Heart left ventricle (tissue), 13 donors: ENCODE measurements at regions not wholly inside any gene's neighbourhood (a gene's known extent, or its start where the extent isn't known, plus 50 kb on each side); places are given as distances from the start of the nearest gene placed in this dataset.

Source experiments
- POLR2A ChIP-seq, 2 donors: fragments of 450-650 bp; IDR thresholded peaks; one replicate each; pipeline ENCODE4 v1.6.1; 2017; ENCODE audit warnings: antibody characterized with exemption in 2 of 2, mild to moderate bottlenecking in 2 of 2, moderate library complexity in 2 of 2
- TF ChIP-seq, protein P1 (sequence below), 12 donors: fragments of 200-600 bp; sonication (generic) in 4 of 12; IDR thresholded peaks; one replicate each; pipeline versions ENCODE4 v1.5.0 to v1.8.0; 2018 to 2022; ENCODE audit warnings: antibody characterized with exemption in 12 of 12, mild to moderate bottlenecking in 5 of 12
- donor health status: ischemic (EF 13 %, LVEDD 7.1; RV severe dilation, severe dysfunction).
- donor health status: DM: no; HTN: yes; CAD: no.
- donor health status: DM: no; HTN: no; CAD: no.
- donor health status: ischemic (EF 25% LVEDD 6.9; RV normal size, moderate dysfunction).
- donor health status: ischemic (EF 25% LVEDD 5.7; RV mildly dilated, moderate dysfunction).
- donor health status: ischemic (EF 35%, LVEDD 5.7; RV mildly dilated, moderate dysfunction).
- donor health status: nonischemic (EF 11% LVEDD 7.7; RV severe dilation, severe dysfunction).
- donor health status: DM: yes; HTN: yes; CAD: no.
- donor health status: PGD.
- donor health status: ischemic (EF 29% LVEDD 5.4; RV normal size, mild dysfunction).
- donor health status: nonischemic (EF 23%, LVEDD 6.1; RV moderate dilation, normal function).

DNA sequence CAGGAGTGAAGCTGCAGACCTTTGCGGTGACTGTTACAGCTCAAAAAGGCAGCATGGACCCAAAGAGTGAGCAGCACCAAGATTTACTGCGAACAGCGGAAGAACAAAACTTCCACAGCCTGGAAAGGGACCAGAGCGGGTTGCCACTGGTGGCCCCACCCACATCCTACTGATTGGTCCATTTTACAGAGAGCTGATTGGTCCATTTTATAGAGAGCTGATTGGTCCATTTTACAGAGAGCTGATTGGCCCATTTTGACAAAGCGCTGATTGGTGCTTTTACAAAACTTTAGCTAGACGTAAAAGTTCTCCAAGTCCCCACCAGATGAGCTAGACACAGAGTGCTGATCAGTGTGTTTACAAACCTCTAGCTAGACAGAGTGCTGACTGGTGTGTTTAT, 134.2 kb upstream of the FRG1 start:
- no peak for TF ChIP-seq POLR2A (IDR thresholded peaks at IDR 0.05)
- TF ChIP-seq, protein P1, sequence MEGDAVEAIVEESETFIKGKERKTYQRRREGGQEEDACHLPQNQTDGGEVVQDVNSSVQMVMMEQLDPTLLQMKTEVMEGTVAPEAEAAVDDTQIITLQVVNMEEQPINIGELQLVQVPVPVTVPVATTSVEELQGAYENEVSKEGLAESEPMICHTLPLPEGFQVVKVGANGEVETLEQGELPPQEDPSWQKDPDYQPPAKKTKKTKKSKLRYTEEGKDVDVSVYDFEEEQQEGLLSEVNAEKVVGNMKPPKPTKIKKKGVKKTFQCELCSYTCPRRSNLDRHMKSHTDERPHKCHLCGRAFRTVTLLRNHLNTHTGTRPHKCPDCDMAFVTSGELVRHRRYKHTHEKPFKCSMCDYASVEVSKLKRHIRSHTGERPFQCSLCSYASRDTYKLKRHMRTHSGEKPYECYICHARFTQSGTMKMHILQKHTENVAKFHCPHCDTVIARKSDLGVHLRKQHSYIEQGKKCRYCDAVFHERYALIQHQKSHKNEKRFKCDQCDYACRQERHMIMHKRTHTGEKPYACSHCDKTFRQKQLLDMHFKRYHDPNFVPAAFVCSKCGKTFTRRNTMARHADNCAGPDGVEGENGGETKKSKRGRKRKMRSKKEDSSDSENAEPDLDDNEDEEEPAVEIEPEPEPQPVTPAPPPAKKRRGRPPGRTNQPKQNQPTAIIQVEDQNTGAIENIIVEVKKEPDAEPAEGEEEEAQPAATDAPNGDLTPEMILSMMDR (IDR thresholded peaks at IDR 0.05) = no peak
